OCI-LY7 (cell line): ENCODE measurements at regions not wholly inside any gene's neighbourhood (a gene's known extent, or its start where the extent isn't known, plus 50 kb on each side); places are given as distances from the start of the nearest gene placed in this dataset.

Experiments used
- CTCF ChIP-seq: fragments of 200-600 bp; sonication (generic); conservative IDR thresholded peaks from 2 replicates; pipeline ENCODE4 v1.5.1; 2014; ENCODE audit warnings: mild to moderate bottlenecking, antibody characterized with exemption, low read length, moderate library complexity, mixed read lengths
- EZH2phosphoT487 ChIP-seq: fragments of 200-600 bp; sonication (generic); IDR thresholded peaks from 2 replicates; pipeline ENCODE4 v1.6.1; 2018; ENCODE audit warnings: low read depth, borderline replicate concordance, mild to moderate bottlenecking, mixed run types, antibody characterized with exemption, low read length, moderate library complexity, mixed read lengths

DNA sequence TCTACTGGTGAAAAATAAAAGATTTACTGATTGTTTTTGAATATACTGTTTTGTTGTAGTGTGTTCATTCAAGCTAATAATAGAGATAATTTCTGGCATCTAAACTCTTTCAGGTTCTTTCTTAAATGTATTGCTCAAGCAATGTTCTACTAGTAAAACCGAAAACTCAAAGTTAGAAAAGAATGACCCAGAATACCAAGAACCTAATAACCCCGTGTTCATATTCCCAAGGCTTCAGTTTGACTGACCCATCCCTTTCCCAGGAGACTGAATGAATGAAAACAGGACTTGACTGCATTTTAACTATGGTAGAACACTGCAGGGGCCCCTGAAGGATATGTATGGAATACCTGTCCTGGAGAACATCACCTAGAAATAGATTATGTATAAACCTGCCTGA is 375.3 kb downstream of the MAFB start:
- TF ChIP-seq CTCF (no peak), EZH2phosphoT487 (no peak)
